CD4-positive, alpha-beta T cell (primary cell): ENCODE measurements at regions not wholly inside any gene's neighbourhood (a gene's known extent, or its start where the extent isn't known, plus 50 kb on each side); places are given as distances from the start of the nearest gene placed in this dataset.

Source experiments
- ATAC-seq: fragments of 200-7000 bp; cut with Tn5 transposase; one replicate; pipeline ENCODE4 v1.10.0; 2022; ENCODE audit warnings: mild to moderate bottlenecking; ENCODE audit not compliant: poor library complexity
- CTCF ChIA-PET: fragments of 350-600 bp; sonication (Branson Sonifier 250); formaldehyde crosslinking; loops from one replicate; lab custom pipeline; 2021; ENCODE audit warnings: antibody characterized with exemption, inconsistent platforms; lab: Charles Lee
- POLR2A ChIA-PET: fragments of 350-600 bp; sonication (Branson Sonifier 250); formaldehyde crosslinking; loops from one replicate; lab custom pipeline; 2021; ENCODE audit warnings: antibody characterized with exemption, inconsistent platforms; lab: Charles Lee
- DNase-seq, 14 experiments: peaks; one replicate each; pipeline ENCODE4 v3.0.0-alpha.2; 2013 to 2020; ENCODE audit warnings: mixed read lengths in 2 of 14
- H3K27ac ChIP-seq, 2 donors: one replicate each; pipeline versions ENCODE4 v1.5.1 to v1.7.0; 2013; ENCODE audit warnings: low read length in 2 of 2, low read depth in 1 of 2, mild to moderate bottlenecking in 1 of 2
- H3K27me3 ChIP-seq, 2 experiments: 1 replicate in 1 of 2; 2 replicates in 1 of 2; pipeline versions ENCODE4 v1.6.1 to v1.7.0; 2013; ENCODE audit warnings: low read length in 2 of 2, control low read depth in 1 of 2, mild to moderate bottlenecking in 1 of 2, moderate library complexity in 1 of 2; ENCODE audit not compliant: insufficient read depth in 2 of 2, control insufficient read depth in 1 of 2
- H3K36me3 ChIP-seq: one replicate; pipeline ENCODE4 v1.6.1; 2013; ENCODE audit warnings: low read length, control low read depth; ENCODE audit not compliant: insufficient read depth
- H3K4me1 ChIP-seq: one replicate; pipeline ENCODE4 v1.6.1; 2013; ENCODE audit warnings: low read length, control low read depth; ENCODE audit not compliant: insufficient read depth
- H3K4me3 ChIP-seq: one replicate; pipeline ENCODE4 v1.5.1; 2013; ENCODE audit warnings: mild to moderate bottlenecking, low read length, moderate library complexity
- H3K9me3 ChIP-seq, 2 experiments: 1 replicate in 1 of 2; 2 replicates in 1 of 2; pipeline versions ENCODE4 v1.6.1 to v1.7.0; 2013; ENCODE audit warnings: low read length in 2 of 2, mild to moderate bottlenecking in 2 of 2, control low read depth in 1 of 2, moderate library complexity in 1 of 2; ENCODE audit not compliant: control insufficient read depth in 1 of 2, insufficient read depth in 1 of 2
- H3K27ac Mint-ChIP-seq: one replicate; pipeline ENCODE4 v1.8.0; 2020; ENCODE audit warnings: mixed read lengths
- H3K27me3 Mint-ChIP-seq: one replicate; pipeline ENCODE4 v1.8.0; 2021; ENCODE audit warnings: mixed read lengths
- H3K36me3 Mint-ChIP-seq: one replicate; pipeline ENCODE4 v1.8.0; 2021; ENCODE audit warnings: low read depth, mixed read lengths
- H3K4me1 Mint-ChIP-seq: one replicate; pipeline ENCODE4 v1.8.0; 2021; ENCODE audit warnings: low read depth, mixed read lengths
- H3K4me3 Mint-ChIP-seq: one replicate; pipeline ENCODE4 v1.8.0; 2020; ENCODE audit warnings: mild to moderate bottlenecking, mixed read lengths
- H3K9me3 Mint-ChIP-seq: one replicate; pipeline ENCODE4 v1.8.0; 2020; ENCODE audit warnings: mixed read lengths
- CTCF ChIP-seq: fragments of 200-600 bp; IDR thresholded peaks from one replicate; pipeline ENCODE4 v1.8.0; 2022; ENCODE audit warnings: antibody characterized with exemption, mild to moderate bottlenecking
- intact Hi-C, 2 experiments: fragments of 100-400 bp; cut with DNase I in 1 of 2; cut with micrococcal nuclease in 1 of 2; formaldehyde crosslinking; loops; one replicate each; pipeline versions ENCODE4 v1.15.1 to v1.9.0; 2023 to 2025; cut with DNase I, micrococcal nuclease

GRCh38 chr4:14575919-14576318 lies 426.4 kb upstream of the CPEB2 start:
- H3K9me3 Mint-ChIP-seq: no peaks in the 10 kb centered on the region
- H3K4me1 Mint-ChIP-seq: no peaks in the 10 kb centered on the region
- no peak overlapping the region for H3K4me3 ChIP-seq
- no peak overlapping the region for H3K27ac ChIP-seq
- ChIA-PET POLR2A (no interaction called here), CTCF (no interaction called here)
- H3K4me3 Mint-ChIP-seq: no peak overlapping the region
- DNase-seq (no peak), ATAC-seq (no peak)
- H3K27me3 ChIP-seq: no peaks in the 10 kb centered on the region
- intact Hi-C loops: no loop called here
- no peaks in the 10 kb centered on the region for H3K36me3 ChIP-seq
- TF ChIP-seq CTCF: no peak
- no peaks in the 10 kb centered on the region for H3K36me3 Mint-ChIP-seq
- no peaks in the 10 kb centered on the region for H3K27me3 Mint-ChIP-seq
- H3K4me1 ChIP-seq: no peaks in the 10 kb centered on the region
- H3K9me3 ChIP-seq: no peaks in the 10 kb centered on the region
- no peak overlapping the region for H3K27ac Mint-ChIP-seq

GRCh38 chr4:14580061-14580460 lies 422.2 kb upstream of the CPEB2 start:
- intact Hi-C loops: no loop called here
- Mint-ChIP-seq H3K4me3 (no peak overlapping the region), H3K4me1 (no peaks in the 10 kb centered on the region), H3K27ac (no peak overlapping the region), H3K9me3 (no peaks in the 10 kb centered on the region), H3K36me3 (no peaks in the 10 kb centered on the region), H3K27me3 (no peaks in the 10 kb centered on the region)
- Histone ChIP-seq H3K27me3 (no peaks in the 10 kb centered on the region), H3K27ac (no peak overlapping the region), H3K4me3 (no peak overlapping the region), H3K4me1 (no peaks in the 10 kb centered on the region), H3K9me3 (no peaks in the 10 kb centered on the region), H3K36me3 (no peaks in the 10 kb centered on the region)
- ATAC-seq: no peak
- CTCF ChIA-PET: no interaction called here
- no peak for DNase-seq
- no peak for TF ChIP-seq CTCF
- POLR2A ChIA-PET: no interaction called here

GRCh38 chr4:14581741-14582140 lies 420.5 kb upstream of the CPEB2 start:
- Mint-ChIP-seq H3K4me1 (no peaks in the 10 kb centered on the region), H3K27me3 (no peaks in the 10 kb centered on the region), H3K27ac (no peak overlapping the region), H3K9me3 (peaks cover 3% of the 10 kb centered on the region), H3K4me3 (no peak overlapping the region), H3K36me3 (no peaks in the 10 kb centered on the region)
- TF ChIP-seq CTCF: no peak
- H3K4me1 ChIP-seq: no peaks in the 10 kb centered on the region
- ATAC-seq (no peak), DNase-seq (no peak)
- intact Hi-C loops: no loop called here
- H3K27me3 ChIP-seq: no peaks in the 10 kb centered on the region
- no peak overlapping the region for H3K4me3 ChIP-seq
- H3K36me3 ChIP-seq: no peaks in the 10 kb centered on the region
- CTCF ChIA-PET: no interaction called here
- no peak overlapping the region for H3K27ac ChIP-seq
- H3K9me3 ChIP-seq: no peaks in the 10 kb centered on the region
- POLR2A ChIA-PET: no interaction called here
